H1 (cell line): ENCODE measurements at regions not wholly inside any gene's neighbourhood (a gene's known extent, or its start where the extent isn't known, plus 50 kb on each side); places are given as distances from the start of the nearest gene placed in this dataset.

Source experiments
- CTCF ChIA-PET: fragments of 300-600 bp; sonication (Branson Sonifier 250); formaldehyde crosslinking; loops from one replicate; lab custom pipeline; 2021; ENCODE audit not compliant: partially characterized antibody; lab: Charles Lee
- POLR2A ChIA-PET: fragments of 300-600 bp; sonication (Branson Sonifier 250); formaldehyde crosslinking; loops from one replicate; lab custom pipeline; 2021; ENCODE audit warnings: inconsistent platforms; ENCODE audit not compliant: partially characterized antibody; lab: Charles Lee
- DNase-seq, 2 experiments: peaks; one replicate each; pipeline versions ENCODE4 v3.0.0 to v3.0.0-alpha.2; 2010 to 2022; ENCODE audit warnings: low spot score in 2 of 2, low read depth in 1 of 2, mixed read lengths in 1 of 2
- FAIRE-seq: peaks from 2 replicates; lab custom pipeline; 2011; peaks lifted over from hg19 to GRCh38; lab: Jason Lieb, UNC
- H2AFZ ChIP-seq: 2 replicates; pipeline ENCODE4 v1.8.1; 2012; ENCODE audit warnings: low read length, inconsistent platforms
- H2AK5ac ChIP-seq: 2 replicates; pipeline ENCODE4 v1.6.1; 2013; ENCODE audit warnings: low read depth, low read length
- H2BK120ac ChIP-seq: replicated peaks from 2 replicates; pipeline ENCODE3; 2013; ENCODE audit warnings: low read depth, low read length, inconsistent platforms
- H2BK12ac ChIP-seq: 2 replicates; pipeline ENCODE4 v1.6.1; 2013; ENCODE audit warnings: low read depth, low read length
- H2BK15ac ChIP-seq: 2 replicates; pipeline ENCODE4 v1.6.1; 2013; ENCODE audit warnings: low read length
- H2BK20ac ChIP-seq: 2 replicates; pipeline ENCODE4 v1.6.1; 2013; ENCODE audit warnings: low read length
- H2BK5ac ChIP-seq: 2 replicates; pipeline ENCODE4 v1.6.1; 2013; ENCODE audit warnings: low read depth, low read length
- H3K14ac ChIP-seq: 2 replicates; pipeline ENCODE4 v1.6.1; 2013; ENCODE audit warnings: inconsistent platforms; ENCODE audit not compliant: insufficient read length
- H3K18ac ChIP-seq: 2 replicates; pipeline ENCODE4 v1.6.1; 2013; ENCODE audit warnings: low read length; ENCODE audit errors: extremely low read depth
- H3K23ac ChIP-seq: 2 replicates; pipeline ENCODE4 v1.6.1; 2013; ENCODE audit warnings: inconsistent platforms; ENCODE audit not compliant: insufficient read length
- H3K23me2 ChIP-seq: 2 replicates; pipeline ENCODE4 v1.6.1; 2013; ENCODE audit warnings: low read depth, low read length
- H3K27ac ChIP-seq: 2 replicates; pipeline ENCODE4 v1.6.1; 2011; ENCODE audit warnings: low read depth, low read length, inconsistent platforms
- H3K27me3 ChIP-seq, 4 experiments: replicated peaks in 1 of 4; 1 replicate in 1 of 4; 2 replicates in 3 of 4; pipeline versions ENCODE4 v1.6.1 to v1.8.1; 2011 to 2013; ENCODE audit warnings: low read length in 3 of 4, mild to moderate bottlenecking in 3 of 4, inconsistent platforms in 2 of 4, mixed read lengths in 2 of 4, moderate library complexity in 1 of 4; ENCODE audit not compliant: control insufficient read depth in 3 of 4, insufficient read depth in 3 of 4; ENCODE audit errors: extremely low read depth in 1 of 4
- H3K36me3 ChIP-seq, 4 experiments: 2 replicates each; pipeline versions ENCODE4 v1.6.1 to v1.8.1; 2011 to 2013; ENCODE audit warnings: mild to moderate bottlenecking in 4 of 4, low read length in 3 of 4, moderate library complexity in 2 of 4, control low read depth in 1 of 4, inconsistent platforms in 1 of 4; ENCODE audit not compliant: insufficient read depth in 4 of 4, control insufficient read depth in 2 of 4
- H3K4ac ChIP-seq: replicated peaks from 2 replicates; pipeline ENCODE3; 2013; ENCODE audit warnings: low read length, low read depth, mixed read lengths, inconsistent platforms; ENCODE audit not compliant: insufficient read length
- H3K4me1 ChIP-seq, 4 experiments: replicated peaks in 1 of 4; 1 replicate in 1 of 4; 2 replicates in 3 of 4; pipeline versions ENCODE4 v1.6.1 to v1.8.1; 2011 to 2013; ENCODE audit warnings: low read length in 3 of 4, inconsistent platforms in 2 of 4, mixed read lengths in 1 of 4; ENCODE audit not compliant: insufficient read depth in 4 of 4, control insufficient read depth in 3 of 4
- H3K4me2 ChIP-seq, 2 experiments: 2 replicates each; pipeline versions ENCODE4 v1.6.1 to v1.8.1; 2011 to 2013; ENCODE audit warnings: low read depth in 2 of 2, low read length in 2 of 2, control low read depth in 1 of 2, inconsistent platforms in 1 of 2, mild to moderate bottlenecking in 1 of 2; ENCODE audit not compliant: insufficient read depth in 1 of 2
- H3K4me3 ChIP-seq, 4 experiments: fragments of 200-600, 300-600 bp in 1 of 4; sonication (generic), shearing (Covaris generic), sonication (Bioruptor Twin) in 1 of 4; 2 replicates each; pipeline versions ENCODE4 v1.5.1 to v1.8.1; 2011 to 2016; ENCODE audit warnings: low read length in 4 of 4, low read depth in 3 of 4, control low read depth in 2 of 4, inconsistent platforms in 2 of 4, mild to moderate bottlenecking in 2 of 4, mixed read lengths in 1 of 4, moderate library complexity in 1 of 4; ENCODE audit not compliant: insufficient read depth in 2 of 4; ENCODE audit errors: extremely low read depth in 1 of 4
- H3K56ac ChIP-seq: replicated peaks from 2 replicates; pipeline ENCODE3; 2013; ENCODE audit warnings: low read depth, mild to moderate bottlenecking, mixed read lengths, low read length, inconsistent platforms; ENCODE audit not compliant: insufficient read length
- H3K79me1 ChIP-seq: 2 replicates; pipeline ENCODE4 v1.6.1; 2013; ENCODE audit warnings: low read depth, low read length, control low read depth
- H3K79me2 ChIP-seq, 2 experiments: 2 replicates each; pipeline versions ENCODE4 v1.6.1 to v1.8.1; 2012 to 2013; ENCODE audit warnings: low read length in 2 of 2, mild to moderate bottlenecking in 2 of 2, inconsistent platforms in 1 of 2; ENCODE audit not compliant: insufficient read depth in 2 of 2, control insufficient read depth in 1 of 2
- H3K9ac ChIP-seq, 4 experiments: replicated peaks in 1 of 4; 1 replicate in 1 of 4; 2 replicates in 3 of 4; pipeline versions ENCODE4 v1.6.1 to v1.8.1; 2011 to 2013; ENCODE audit warnings: low read depth in 3 of 4, low read length in 3 of 4, control low read depth in 2 of 4, mild to moderate bottlenecking in 2 of 4, moderate library complexity in 2 of 4, inconsistent platforms in 1 of 4; ENCODE audit errors: extremely low read depth in 1 of 4
- H3K9me3 ChIP-seq, 2 experiments: 2 replicates each; pipeline versions ENCODE4 v1.6.1 to v1.8.1; 2012 to 2013; ENCODE audit warnings: mild to moderate bottlenecking in 2 of 2, moderate library complexity in 2 of 2, control low read depth in 1 of 2, inconsistent platforms in 1 of 2, low read depth in 1 of 2, low read length in 1 of 2, mixed read lengths in 1 of 2; ENCODE audit not compliant: insufficient read depth in 2 of 2
- H4K20me1 ChIP-seq, 2 experiments: replicated peaks in 1 of 2; 2 replicates each; pipeline versions ENCODE3 to v1.8.1; 2011 to 2013; ENCODE audit warnings: inconsistent platforms in 2 of 2, low read length in 2 of 2, mild to moderate bottlenecking in 1 of 2; ENCODE audit not compliant: insufficient read depth in 2 of 2, control insufficient read depth in 1 of 2
- H4K5ac ChIP-seq: 2 replicates; pipeline ENCODE4 v1.6.1; 2013; ENCODE audit warnings: low read length, low read depth, mixed read lengths, inconsistent platforms; ENCODE audit not compliant: insufficient read length
- H4K8ac ChIP-seq: 2 replicates; pipeline ENCODE4 v1.8.0; 2013; ENCODE audit warnings: mild to moderate bottlenecking, moderate library complexity, low read length, inconsistent platforms; ENCODE audit not compliant: insufficient read depth; ENCODE audit errors: extremely low read depth
- H4K91ac ChIP-seq: replicated peaks from 2 replicates; pipeline ENCODE3; 2013; ENCODE audit warnings: low read length, mixed read lengths, inconsistent platforms; ENCODE audit not compliant: insufficient read length
- BACH1 ChIP-seq: IDR thresholded peaks from 2 replicates; pipeline ENCODE4 v1.6.1; 2012; ENCODE audit warnings: low read length, improper control_type of control experiment
- BRCA1 ChIP-seq: IDR thresholded peaks from 2 replicates; pipeline ENCODE4 v1.6.1; 2012; ENCODE audit warnings: low read depth, low read length, improper control_type of control experiment
- CHD1 ChIP-seq: IDR thresholded peaks from 2 replicates; pipeline ENCODE4 v1.6.1; 2012; ENCODE audit warnings: low read depth, low read length, improper control_type of control experiment
- KDM1A ChIP-seq: fragments of 200-600, 300-600 bp; sonication (generic); IDR thresholded peaks from 2 replicates; pipeline ENCODE4 v1.7.1; 2016; ENCODE audit warnings: mild to moderate bottlenecking, low read length, borderline replicate concordance
- RXRA ChIP-seq: IDR thresholded peaks from 2 replicates; pipeline ENCODE4 v1.6.1; 2011; ENCODE audit warnings: low read depth, mild to moderate bottlenecking, low read length, moderate library complexity; ENCODE audit not compliant: insufficient read depth
- SUZ12 ChIP-seq: fragments of 200-600 bp; sonication (generic); IDR thresholded peaks from 2 replicates; pipeline ENCODE4 v1.6.1; 2012; ENCODE audit warnings: mild to moderate bottlenecking, inconsistent platforms, low read length, moderate library complexity, mixed read lengths
- WGBS, 2 experiments: shearing (Covaris generic) in 1 of 2; methylation state at CpG; one replicate each; pipeline versions ENCODE4 v1.1.6 to v1.1.7; 2013 to 2015; ENCODE audit warnings: low lambda C conversion rate in 2 of 2, mixed read lengths in 2 of 2, inconsistent platforms in 1 of 2, low coverage in 1 of 2, missing lambda C conversion rate in 1 of 2; ENCODE audit not compliant: insufficient replicate concordance in 2 of 2, insufficient coverage in 1 of 2, insufficient read length in 1 of 2; ENCODE audit errors: extremely low coverage in 1 of 2, missing lambda C conversion rate in 1 of 2; 5-methylcytosine and 5-hydroxymethylcytosine counted together
- TF ChIP-seq, protein P1 (sequence below): IDR thresholded peaks from 2 replicates; pipeline ENCODE4 v1.6.1; 2012; ENCODE audit warnings: inconsistent platforms

DNA sequence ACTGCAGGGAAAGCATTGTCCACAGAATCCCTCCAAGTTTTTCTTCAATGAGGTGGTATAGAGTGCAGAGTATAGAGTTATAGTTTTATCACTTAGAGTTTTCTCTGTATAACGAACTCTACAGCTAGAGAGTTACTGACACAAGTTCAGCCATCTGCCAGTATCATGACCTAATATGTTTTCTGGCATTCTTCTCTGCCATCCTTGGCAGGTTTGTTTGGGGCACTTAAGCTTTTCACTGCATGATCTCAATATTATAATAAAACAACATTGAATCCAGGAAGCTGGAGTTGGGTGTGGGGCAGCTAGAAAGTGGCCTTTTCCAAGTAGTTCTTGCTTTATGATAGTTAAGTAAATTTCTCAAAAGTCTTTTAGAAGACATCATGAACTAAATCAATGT is 743.5 kb upstream of the ARPP21 start:
- H2BK15ac ChIP-seq, result no peak overlapping the region
- H3K36me3 ChIP-seq, result no peaks in the 10 kb centered on the region
- POLR2A ChIA-PET, result no interaction called here
- no peaks in the 10 kb centered on the region for H4K20me1 ChIP-seq
- no peaks in the 10 kb centered on the region for H3K79me2 ChIP-seq
- FAIRE-seq (no peak), DNase-seq (no peak)
- no peak overlapping the region for H3K27ac ChIP-seq
- no peak overlapping the region for H2BK12ac ChIP-seq
- no peak overlapping the region for H2BK5ac ChIP-seq
- no peaks in the 10 kb centered on the region for H3K9me3 ChIP-seq
- H4K5ac ChIP-seq, result no peak overlapping the region
- no peak overlapping the region for H2AK5ac ChIP-seq
- H3K4ac ChIP-seq, result no peak overlapping the region
- no peak overlapping the region for H2AFZ ChIP-seq
- no peak overlapping the region for H4K91ac ChIP-seq
- no peak for TF ChIP-seq RXRA
- TF ChIP-seq BACH1, result no peak
- TF ChIP-seq CHD1, result no peak
- no peak for TF ChIP-seq SUZ12
- TF ChIP-seq BRCA1, result no peak
- no peak for TF ChIP-seq KDM1A
- TF ChIP-seq, protein P1, sequence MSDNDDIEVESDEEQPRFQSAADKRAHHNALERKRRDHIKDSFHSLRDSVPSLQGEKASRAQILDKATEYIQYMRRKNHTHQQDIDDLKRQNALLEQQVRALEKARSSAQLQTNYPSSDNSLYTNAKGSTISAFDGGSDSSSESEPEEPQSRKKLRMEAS, result no peak
- H3K9ac ChIP-seq, result no peak overlapping the region
- H3K27me3 ChIP-seq, result no peaks in the 10 kb centered on the region
- no peak overlapping the region for H3K14ac ChIP-seq
- H3K4me3 ChIP-seq, result no peak overlapping the region
- H3K23ac ChIP-seq, result no peak overlapping the region
- H3K18ac ChIP-seq, result no peak overlapping the region
- no peak overlapping the region for H3K4me2 ChIP-seq
- no peaks in the 10 kb centered on the region for H3K79me1 ChIP-seq
- 100% methylated on average over 1 of the region's 1 CpG; no CpG with 5 or more reads in 1 of the 2 experiments for WGBS, 2 experiments
- H2BK20ac ChIP-seq, result no peak overlapping the region
- H3K56ac ChIP-seq, result no peak overlapping the region
- CTCF ChIA-PET, result interaction anchor here (0.7 to 1.6 kb wide), 2 partner anchors 212 to 934 kb away, joined by 3 read pairs; no protein-coding TSS in a partner anchor
- no peaks in the 10 kb centered on the region for H3K4me1 ChIP-seq
- H4K8ac ChIP-seq, result no peak overlapping the region
- H3K23me2 ChIP-seq, result no peaks in the 10 kb centered on the region
- no peak overlapping the region for H2BK120ac ChIP-seq
